Lower lobe of right lung (tissue), 2 donors: ENCODE measurements at regions not wholly inside any gene's neighbourhood (a gene's known extent, or its start where the extent isn't known, plus 50 kb on each side); places are given as distances from the start of the nearest gene placed in this dataset.

Source experiments
- ATAC-seq, 2 donors: fragments of 200-7000 bp; cut with Tn5 transposase; one replicate each; pipeline ENCODE4 v1.9.1; 2020 to 2022; ENCODE audit warnings: mild to moderate bottlenecking in 2 of 2, moderate library complexity in 2 of 2
- DNase-seq: peaks from one replicate; pipeline ENCODE4 v3.0.0-alpha.2; 2020
- H3K27ac ChIP-seq: fragments of 200-600 bp; one replicate; pipeline ENCODE4 v1.8.0; 2022
- H3K27me3 ChIP-seq: fragments of 200-600 bp; one replicate; pipeline ENCODE4 v1.8.0; 2022; ENCODE audit warnings: low read depth
- H3K36me3 ChIP-seq: fragments of 200-600 bp; one replicate; pipeline ENCODE4 v1.8.0; 2022; ENCODE audit warnings: mild to moderate bottlenecking
- H3K4me1 ChIP-seq: fragments of 200-600 bp; one replicate; pipeline ENCODE4 v1.8.0; 2022
- H3K4me3 ChIP-seq: fragments of 200-600 bp; one replicate; pipeline ENCODE4 v1.8.0; 2022; ENCODE audit warnings: mild to moderate bottlenecking
- H3K9me3 ChIP-seq: fragments of 200-600 bp; one replicate; pipeline ENCODE4 v1.8.0; 2022
- intact Hi-C: fragments of 100-400 bp; cut with DNase I; formaldehyde crosslinking; loops from one replicate; pipeline ENCODE4 v1.11.0; 2022
- TF ChIP-seq, protein P1 (sequence below): fragments of 200-600 bp; IDR thresholded peaks from one replicate; pipeline ENCODE4 v1.8.0; 2022; ENCODE audit warnings: antibody characterized with exemption, mild to moderate bottlenecking
- donor health status: DM: no; HTN: yes; CAD: no; lungs with severe emphysema.

DNA sequence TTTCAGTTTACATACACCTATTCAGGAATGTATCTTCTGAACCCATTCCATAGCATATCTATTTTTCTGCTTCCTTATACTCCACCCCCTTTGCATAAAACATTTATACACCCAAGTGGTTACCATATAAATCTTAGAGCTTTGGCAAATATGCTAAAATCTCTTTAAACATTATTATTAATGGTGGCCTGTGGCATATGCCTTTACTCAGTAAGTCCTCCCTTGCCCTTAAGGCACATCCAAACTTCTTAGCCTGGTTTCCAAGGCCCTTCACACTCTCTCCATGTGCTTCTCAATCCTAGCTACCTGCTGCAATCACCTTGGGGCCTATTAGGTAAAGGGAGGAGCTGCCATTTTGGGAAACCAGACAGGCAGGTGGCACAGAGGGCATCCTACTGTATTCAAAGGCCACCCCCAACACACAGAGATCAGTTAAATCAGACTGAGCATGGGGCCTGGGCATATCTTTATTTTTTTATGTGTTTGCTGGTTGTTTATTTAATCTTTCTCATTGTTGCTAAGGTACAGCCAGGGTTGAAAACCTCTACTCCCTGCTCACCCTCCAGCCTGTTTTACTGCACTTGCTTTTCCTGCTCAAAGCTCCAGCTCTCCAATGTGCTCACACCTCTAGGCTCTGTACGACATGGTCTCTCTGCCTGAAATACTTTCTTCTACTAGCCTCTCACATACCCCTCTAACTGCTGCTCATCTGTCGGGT, 242.8 kb upstream of the HNRNPA3 start:
- no peaks in the 10 kb centered on the region for H3K36me3 ChIP-seq
- ATAC-seq (no peak), DNase-seq (no peak)
- H3K4me1 ChIP-seq: no peaks in the 10 kb centered on the region
- no peak overlapping the region for H3K27ac ChIP-seq
- no peaks in the 10 kb centered on the region for H3K27me3 ChIP-seq
- no peaks in the 10 kb centered on the region for H3K9me3 ChIP-seq
- TF ChIP-seq, protein P1, sequence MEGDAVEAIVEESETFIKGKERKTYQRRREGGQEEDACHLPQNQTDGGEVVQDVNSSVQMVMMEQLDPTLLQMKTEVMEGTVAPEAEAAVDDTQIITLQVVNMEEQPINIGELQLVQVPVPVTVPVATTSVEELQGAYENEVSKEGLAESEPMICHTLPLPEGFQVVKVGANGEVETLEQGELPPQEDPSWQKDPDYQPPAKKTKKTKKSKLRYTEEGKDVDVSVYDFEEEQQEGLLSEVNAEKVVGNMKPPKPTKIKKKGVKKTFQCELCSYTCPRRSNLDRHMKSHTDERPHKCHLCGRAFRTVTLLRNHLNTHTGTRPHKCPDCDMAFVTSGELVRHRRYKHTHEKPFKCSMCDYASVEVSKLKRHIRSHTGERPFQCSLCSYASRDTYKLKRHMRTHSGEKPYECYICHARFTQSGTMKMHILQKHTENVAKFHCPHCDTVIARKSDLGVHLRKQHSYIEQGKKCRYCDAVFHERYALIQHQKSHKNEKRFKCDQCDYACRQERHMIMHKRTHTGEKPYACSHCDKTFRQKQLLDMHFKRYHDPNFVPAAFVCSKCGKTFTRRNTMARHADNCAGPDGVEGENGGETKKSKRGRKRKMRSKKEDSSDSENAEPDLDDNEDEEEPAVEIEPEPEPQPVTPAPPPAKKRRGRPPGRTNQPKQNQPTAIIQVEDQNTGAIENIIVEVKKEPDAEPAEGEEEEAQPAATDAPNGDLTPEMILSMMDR: no peak
- intact Hi-C loops: no loop called here
- no peak overlapping the region for H3K4me3 ChIP-seq

DNA sequence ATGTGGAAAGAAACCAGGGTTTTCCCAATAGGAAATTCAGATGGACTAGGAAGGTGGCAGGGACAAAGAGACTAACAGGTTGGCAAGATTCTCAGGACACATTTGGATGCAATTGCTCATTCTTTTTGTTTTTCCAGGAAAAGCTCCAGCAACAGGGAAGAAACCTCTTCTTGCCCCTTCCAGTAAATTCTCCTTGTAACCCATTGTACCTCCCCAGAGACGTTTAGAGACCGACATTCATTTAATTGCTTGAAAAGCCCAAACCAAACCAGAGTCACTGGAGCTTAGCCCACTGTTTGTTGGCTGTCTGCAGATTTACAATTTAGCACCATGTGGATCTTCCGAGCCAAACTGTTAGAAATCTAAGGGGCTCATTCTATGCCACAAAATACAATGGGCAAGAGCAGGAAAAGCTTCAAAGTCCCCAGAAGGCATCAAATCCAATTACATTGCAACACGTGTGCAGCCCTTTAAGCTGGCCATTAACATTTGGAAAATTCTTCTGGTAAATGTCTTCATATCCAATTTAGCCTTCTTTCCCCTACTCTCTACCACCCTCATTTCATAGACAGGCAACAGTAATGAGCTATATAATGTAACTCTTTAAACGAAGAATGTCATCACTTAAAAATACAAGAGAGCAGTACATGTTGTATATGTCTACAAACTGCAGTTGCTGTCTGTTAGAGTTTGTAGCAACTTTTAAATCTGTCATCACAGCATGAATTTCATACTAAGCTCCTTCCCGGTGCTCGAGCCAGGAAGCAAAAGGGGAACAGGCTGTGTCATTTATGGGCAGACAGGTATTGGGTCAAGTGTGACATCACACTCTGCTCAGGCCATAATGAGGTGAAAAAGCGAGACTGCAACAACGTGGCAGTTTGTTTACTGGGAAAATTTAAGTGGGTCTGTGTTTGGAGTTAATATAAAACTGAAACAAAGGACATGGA, 235.6 kb upstream of the HNRNPA3 start:
- no peaks in the 10 kb centered on the region for H3K4me1 ChIP-seq
- H3K27me3 ChIP-seq: no peaks in the 10 kb centered on the region
- intact Hi-C loops: no loop called here
- TF ChIP-seq, protein P1: no peak
- no peak overlapping the region for H3K4me3 ChIP-seq
- no peak for DNase-seq
- no peaks in the 10 kb centered on the region for H3K36me3 ChIP-seq
- H3K27ac ChIP-seq: no peak overlapping the region
- H3K9me3 ChIP-seq: no peaks in the 10 kb centered on the region
- no peak for ATAC-seq

DNA sequence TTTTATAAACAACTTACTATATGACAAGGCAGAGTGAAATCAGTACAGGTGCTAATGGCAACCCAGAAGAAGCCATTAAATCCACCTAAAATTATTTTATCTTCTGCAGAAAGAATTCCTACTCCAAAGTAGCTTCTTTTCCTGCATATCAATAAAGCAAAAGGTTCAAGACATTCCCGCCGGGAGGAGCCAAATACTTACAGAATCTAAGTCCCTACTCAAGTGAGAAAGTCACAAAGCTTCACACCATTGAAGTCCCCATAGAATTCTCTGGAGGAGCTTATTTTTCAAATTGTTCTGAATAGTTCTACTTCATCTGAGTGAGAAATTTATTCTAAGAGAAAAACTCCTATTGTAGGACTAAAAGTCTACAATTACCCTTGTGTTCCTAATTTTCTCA, 233.7 kb upstream of the HNRNPA3 start:
- no peaks in the 10 kb centered on the region for H3K9me3 ChIP-seq
- DNase-seq: no peak
- no peak overlapping the region for H3K4me3 ChIP-seq
- TF ChIP-seq, protein P1: no peak
- H3K27ac ChIP-seq: no peak overlapping the region
- H3K27me3 ChIP-seq: no peaks in the 10 kb centered on the region
- intact Hi-C loops: no loop called here
- H3K4me1 ChIP-seq: no peaks in the 10 kb centered on the region
- no peak for ATAC-seq
- H3K36me3 ChIP-seq: no peaks in the 10 kb centered on the region

DNA sequence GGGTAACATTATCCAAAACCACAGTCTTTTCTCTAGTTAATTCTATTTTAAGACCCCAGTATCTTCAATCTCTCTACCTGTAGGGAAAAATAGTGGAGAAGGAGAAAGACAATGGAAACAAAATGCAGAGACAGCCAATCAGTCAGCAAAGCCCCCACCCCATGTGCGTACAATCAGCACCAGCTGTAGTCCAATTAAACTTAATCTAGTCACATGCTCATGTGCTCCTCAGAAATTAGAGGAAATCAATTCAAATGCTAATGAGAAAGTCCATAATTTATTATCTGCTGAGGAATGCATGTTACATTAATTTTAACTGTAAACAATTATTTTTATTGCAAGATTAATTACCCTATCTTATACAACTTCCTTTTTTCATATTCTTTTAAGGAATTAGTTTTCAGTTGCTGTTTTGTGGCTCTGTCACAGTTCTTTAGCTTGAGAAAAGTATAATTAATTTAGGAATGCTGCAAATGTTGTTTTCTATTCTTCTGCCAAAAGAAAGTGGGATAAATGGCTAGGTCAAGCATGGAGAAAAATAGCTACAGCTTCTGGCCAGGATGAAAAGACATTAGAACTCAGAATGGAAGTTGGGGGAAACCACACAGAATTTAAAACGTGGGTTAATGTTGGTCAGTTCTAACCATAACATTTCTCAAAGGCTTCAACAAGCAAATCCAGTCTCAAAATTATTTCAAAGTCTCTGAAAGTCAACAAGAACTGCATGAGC, 232.4 kb upstream of the HNRNPA3 start:
- Histone ChIP-seq H3K36me3 (no peaks in the 10 kb centered on the region), H3K4me1 (no peaks in the 10 kb centered on the region), H3K27ac (no peak overlapping the region), H3K4me3 (no peak overlapping the region), H3K9me3 (no peaks in the 10 kb centered on the region), H3K27me3 (no peaks in the 10 kb centered on the region)
- DNase-seq: no peak
- ATAC-seq: no peak
- intact Hi-C loops: no loop called here
- TF ChIP-seq, protein P1: no peak

- intact Hi-C loops: no loop called here
- ATAC-seq: no peak
Measured at GRCh38 chr2:176984987-176985386, 227.6 kb upstream of the HNRNPA3 start.

More at GRCh38 chr2:176984987-176985386, 227.6 kb upstream of the HNRNPA3 start:
- Histone ChIP-seq H3K27ac (no peak overlapping the region), H3K27me3 (no peaks in the 10 kb centered on the region), H3K4me1 (no peaks in the 10 kb centered on the region), H3K36me3 (no peaks in the 10 kb centered on the region), H3K9me3 (no peaks in the 10 kb centered on the region), H3K4me3 (no peak overlapping the region)
- TF ChIP-seq, protein P1: no peak
- DNase-seq: no peak
